ENCODE measurements at regions not wholly inside any gene's neighbourhood (a gene's known extent, or its start where the extent isn't known, plus 50 kb on each side); places are given as distances from the start of the nearest gene placed in this dataset.

GRCh38 chr4:138766332-138766731, 249.2 kb upstream of the NOCT start:
- H3K79me2 ChIP-seq (ENCODE audit: control insufficient read depth, insufficient read depth, low read length), result no peaks in the 10 kb centered on the region
- intact Hi-C loops (cut with micrococcal nuclease), result no loop called here
- H3K27ac ChIP-seq (ENCODE audit: insufficient read depth, low read depth, low read length), result no peak overlapping the region
- H3K9me1 ChIP-seq (replicated peaks; ENCODE audit: control insufficient read depth, extremely low read depth, insufficient read depth, low read length), result no peaks in the 10 kb centered on the region
- no peak for TF ChIP-seq MAX (IDR thresholded peaks at IDR 0.05; ENCODE audit: insufficient read depth, insufficient read length)
- no peak for TF ChIP-seq EZH2 (IDR thresholded peaks at IDR 0.05; ENCODE audit: borderline replicate concordance, low read depth, low read length, severe bottlenecking)
- TF ChIP-seq POLR2A (IDR thresholded peaks at IDR 0.05; ENCODE audit: low read depth, low read length), result no peak
- no peak for TF ChIP-seq GATA2 (IDR thresholded peaks at IDR 0.05; ENCODE audit: insufficient read depth, insufficient read length, low read depth, low read length)
- TF ChIP-seq FOS (IDR thresholded peaks at IDR 0.05; ENCODE audit: borderline replicate concordance, insufficient read depth, low read length), result no peak
- no peak for TF ChIP-seq JUN (IDR thresholded peaks at IDR 0.05; ENCODE audit: borderline replicate concordance, insufficient read depth, insufficient read length, low read depth)
- no peak for TF ChIP-seq POLR2AphosphoS5 (IDR thresholded peaks at IDR 0.05; ENCODE audit: insufficient read depth, low read depth, low read length)
- no peak for TF ChIP-seq MYC (IDR thresholded peaks at IDR 0.05; ENCODE audit: low read depth, low read length)
- TF ChIP-seq CTCF (IDR thresholded peaks at IDR 0.05; ENCODE audit: extremely low read depth in 1 of 2, insufficient read depth in 1 of 2, low read depth in 1 of 2, low read length in 2 of 2), result no peak
- dilution Hi-C loops (cut with MboI; ENCODE audit: extremely low pct_ligation_motif_present, low sequenced_read_pairs), result no loop called here
- no peak for DNase-seq (ENCODE audit: low read depth, low spot score)
- POLR2A ChIA-PET, result no interaction called here
- H3K27me3 ChIP-seq (ENCODE audit: control insufficient read depth in 2 of 2, insufficient read depth in 2 of 2, low read length in 2 of 2), result peaks cover 0 to 4% of the 10 kb centered on the region in 2 experiments
- no peak overlapping the region for H3K4me2 ChIP-seq (ENCODE audit: insufficient read depth, low read length)
- no peaks in the 10 kb centered on the region for H3K4me1 ChIP-seq (ENCODE audit: control insufficient read depth, extremely low read depth, insufficient read depth, low read length)
- H3K36me3 ChIP-seq (ENCODE audit: control insufficient read depth in 2 of 2, extremely low read depth in 1 of 2, insufficient read depth in 2 of 2, low read length in 2 of 2), result no peaks in the 10 kb centered on the region
- H3K4me3 ChIP-seq (replicated peaks in 1 of 3; ENCODE audit: insufficient read depth in 1 of 3, low read depth in 1 of 3, low read length in 3 of 3), result no peak overlapping the region
- no peaks in the 10 kb centered on the region for H4K20me1 ChIP-seq (replicated peaks; ENCODE audit: control insufficient read depth, extremely low read depth, insufficient read depth, low read length)
- H3K9me3 ChIP-seq (replicated peaks; ENCODE audit: control insufficient read depth, insufficient read depth, low read length), result no peaks in the 10 kb centered on the region
- no peak overlapping the region for H2AFZ ChIP-seq (ENCODE audit: low read depth, low read length)
- H3K9ac ChIP-seq (replicated peaks; ENCODE audit: extremely low read depth, insufficient read depth, low read length), result no peak overlapping the region
- CTCF ChIA-PET, result interaction anchor here (0.9 kb wide), 1 partner anchor 16 kb away, joined by 3 read pairs; no protein-coding TSS in a partner anchor
- BruUV-seq (replicated peaks), result no TSS peak
- FAIRE-seq, result no peak
